Bronchial epithelial cell (primary cell): ENCODE measurements at regions not wholly inside any gene's neighbourhood (a gene's known extent, or its start where the extent isn't known, plus 50 kb on each side); places are given as distances from the start of the nearest gene placed in this dataset.

ENCODE experiments used
- DNase-seq: peaks from one replicate; pipeline ENCODE4 v3.0.0-alpha.2; 2010; ENCODE audit warnings: low read depth
- FAIRE-seq: peaks from 2 replicates; lab custom pipeline; 2011; peaks lifted over from hg19 to GRCh38; lab: Jason Lieb, UNC
- H3K27me3 ChIP-seq: 2 replicates; pipeline ENCODE4 v1.5.1; 2011; ENCODE audit warnings: low read length; ENCODE audit not compliant: control insufficient read depth, insufficient read depth
- H3K36me3 ChIP-seq: 2 replicates; pipeline ENCODE4 v1.5.1; 2011; ENCODE audit warnings: low read length; ENCODE audit not compliant: control insufficient read depth, insufficient read depth
- H3K4me3 ChIP-seq: 2 replicates; pipeline ENCODE4 v1.5.1; 2011; ENCODE audit warnings: mild to moderate bottlenecking, low read depth, low read length, control low read depth
- CTCF ChIP-seq: IDR thresholded peaks from 2 replicates; pipeline ENCODE4 v1.5.1; 2011; ENCODE audit warnings: mild to moderate bottlenecking, moderate library complexity, low read length, control low read depth, inconsistent platforms; ENCODE audit not compliant: insufficient read depth, severe bottlenecking

- H3K4me3 ChIP-seq: no peak overlapping the region
- DNase-seq: no peak
- no peak for TF ChIP-seq CTCF
- H3K36me3 ChIP-seq: no peaks in the 10 kb centered on the region
- H3K27me3 ChIP-seq: no peaks in the 10 kb centered on the region
- FAIRE-seq: no peak
These were observed 455.7 kb downstream of the FGF9 start for GRCh38 chr13:22126433-22127021.

- DNase-seq: no peak
- peak; percentile 91 for FAIRE-seq
- no peak for TF ChIP-seq CTCF
- Histone ChIP-seq H3K27me3 (no peaks in the 10 kb centered on the region), H3K4me3 (no peak overlapping the region), H3K36me3 (no peaks in the 10 kb centered on the region)
These were observed 456.6 kb downstream of the FGF9 start for GRCh38 chr13:22127277-22128164.

GRCh38 chr13:22128441-22129408, 457.9 kb downstream of the FGF9 start:
- Histone ChIP-seq H3K36me3 (no peaks in the 10 kb centered on the region), H3K4me3 (no peak overlapping the region), H3K27me3 (no peaks in the 10 kb centered on the region)
- TF ChIP-seq CTCF: no peak
- DNase-seq (no peak), FAIRE-seq (no peak)

GRCh38 chr13:22130254-22130653, 459.4 kb downstream of the FGF9 start:
- TF ChIP-seq CTCF: no peak
- FAIRE-seq: no peak

GRCh38 chr13:22134261-22134660, 463.4 kb downstream of the FGF9 start:
- H3K36me3 ChIP-seq: no peaks in the 10 kb centered on the region
- no peak for FAIRE-seq
- DNase-seq: no peak
- no peak overlapping the region for H3K4me3 ChIP-seq
- TF ChIP-seq CTCF: no peak
- no peaks in the 10 kb centered on the region for H3K27me3 ChIP-seq

More at GRCh38 chr13:22130254-22130653, 459.4 kb downstream of the FGF9 start:
- no peak for DNase-seq
- Histone ChIP-seq H3K36me3 (no peaks in the 10 kb centered on the region), H3K4me3 (no peak overlapping the region), H3K27me3 (no peaks in the 10 kb centered on the region)
